HG02763 (cell line): ENCODE measurements at regions not wholly inside any gene's neighbourhood (a gene's known extent, or its start where the extent isn't known, plus 50 kb on each side); places are given as distances from the start of the nearest gene placed in this dataset.
"Not testable (repeated sequence)": the region's sequence is repeated elsewhere in the genome, so short reads cannot be mapped to it uniquely, and the experiment has no call there.

Experiments
- ATAC-seq: cut with Tn5 transposase; IDR thresholded peaks from one replicate; pipeline ENCODE4 v1.9.1; 2021; ENCODE audit warnings: mild to moderate bottlenecking, moderate library complexity; ENCODE audit not compliant: unreplicated experiment

DNA sequence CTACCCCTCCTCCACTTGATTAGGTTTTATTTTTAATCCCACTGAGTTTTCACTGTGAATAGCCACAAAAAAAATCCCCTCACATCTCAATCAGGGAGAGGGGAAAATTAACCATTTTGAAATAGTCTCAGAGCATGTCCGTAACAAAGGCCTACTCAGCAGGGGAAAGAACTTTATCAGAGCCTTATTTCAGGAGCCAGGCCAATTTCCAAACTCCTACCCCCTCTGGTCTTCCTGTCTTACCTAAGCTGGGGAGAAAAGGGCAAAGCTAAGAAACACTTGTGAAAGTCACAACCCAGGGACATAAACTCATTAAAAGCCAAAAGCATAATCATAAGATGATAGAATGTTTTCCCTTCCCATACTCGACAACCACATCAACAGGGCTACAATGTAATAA, 260.3 kb upstream of the DIO3 start:
- ATAC-seq = no peak

DNA sequence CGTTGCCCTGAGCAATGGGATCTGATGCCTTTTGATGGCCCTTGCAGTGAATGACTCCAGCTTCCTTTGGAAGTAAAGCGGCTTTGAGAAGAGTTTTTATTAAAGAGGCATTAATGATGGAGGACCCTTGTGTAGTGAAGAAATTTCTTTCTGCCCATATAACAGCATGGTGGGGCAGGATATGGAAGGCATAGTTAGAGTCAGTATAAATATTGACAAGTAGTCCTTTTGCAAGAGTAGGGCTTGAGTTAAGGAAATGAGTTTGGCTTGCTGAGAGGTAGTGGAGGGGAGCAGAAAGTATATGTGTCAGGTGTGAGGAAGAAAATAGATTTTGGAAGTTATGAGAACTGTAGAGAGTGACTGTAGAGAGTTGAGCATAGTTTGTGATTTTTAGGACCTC, 254.1 kb upstream of the DIO3 start:
- ATAC-seq = not testable (repeated sequence)

DNA sequence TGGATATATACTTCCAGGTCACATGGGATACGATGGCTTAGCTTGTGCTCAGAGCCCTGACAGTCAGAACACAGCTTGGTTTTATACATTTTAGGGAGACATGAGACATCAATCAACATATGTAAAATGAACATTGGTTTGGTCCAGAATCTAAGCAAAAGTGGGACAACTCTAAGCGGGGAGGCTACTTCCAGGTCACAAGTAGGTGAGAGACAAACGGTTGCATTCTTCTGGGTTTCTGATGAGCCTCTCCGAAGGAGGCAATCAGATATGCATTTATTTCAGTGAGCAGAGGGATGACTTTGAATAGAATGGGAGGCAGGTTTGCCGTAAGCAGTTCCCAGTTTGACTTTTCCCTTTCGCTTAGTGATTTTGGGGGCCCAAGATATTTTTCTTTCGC, 250.1 kb upstream of the DIO3 start:
- ATAC-seq = not testable (repeated sequence)

DNA sequence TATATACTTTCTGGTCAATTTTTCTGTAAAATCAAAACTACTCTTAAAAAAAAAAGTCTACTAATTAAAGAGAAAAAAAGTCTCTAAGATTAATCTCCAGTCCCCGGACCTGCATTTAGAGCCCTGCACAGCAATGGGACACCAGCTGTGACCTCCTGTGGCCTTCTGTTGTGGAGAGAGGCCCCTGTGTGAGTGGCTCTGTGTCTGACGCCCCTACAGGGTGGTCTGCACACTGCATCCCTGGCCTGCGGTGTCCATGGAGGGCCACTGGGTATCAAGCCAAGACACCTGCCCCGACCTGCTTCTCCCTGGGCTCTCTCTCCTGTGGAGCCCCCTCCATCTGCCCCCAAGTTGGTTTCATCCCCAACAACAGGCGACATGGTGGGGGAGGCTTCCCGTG, 248.0 kb upstream of the DIO3 start:
- ATAC-seq = no peak

DNA sequence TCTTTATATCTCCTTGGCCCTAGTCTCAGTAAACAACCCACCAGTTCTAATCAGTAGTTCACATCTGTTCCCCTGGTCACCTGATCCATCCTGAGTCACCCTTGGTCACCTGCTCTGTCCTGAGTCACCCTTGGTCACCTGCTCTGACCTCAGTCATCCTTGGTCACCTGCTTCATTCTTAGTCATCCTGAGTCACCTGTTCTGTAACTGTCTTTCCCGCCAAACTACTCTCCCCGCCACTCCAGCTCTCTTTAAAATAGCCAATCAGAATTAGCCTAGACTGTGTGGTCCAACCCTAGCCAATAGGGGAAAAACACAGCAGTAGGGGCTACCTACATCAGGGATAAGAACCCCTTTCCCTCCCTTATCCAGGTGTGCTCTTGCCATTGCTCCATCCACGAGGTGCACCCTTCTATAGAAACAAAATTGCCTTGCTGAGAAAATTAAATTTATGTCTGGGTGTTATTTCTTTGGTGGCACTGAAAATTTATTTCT, 245.4 kb upstream of the DIO3 start:
- ATAC-seq = no peak

DNA sequence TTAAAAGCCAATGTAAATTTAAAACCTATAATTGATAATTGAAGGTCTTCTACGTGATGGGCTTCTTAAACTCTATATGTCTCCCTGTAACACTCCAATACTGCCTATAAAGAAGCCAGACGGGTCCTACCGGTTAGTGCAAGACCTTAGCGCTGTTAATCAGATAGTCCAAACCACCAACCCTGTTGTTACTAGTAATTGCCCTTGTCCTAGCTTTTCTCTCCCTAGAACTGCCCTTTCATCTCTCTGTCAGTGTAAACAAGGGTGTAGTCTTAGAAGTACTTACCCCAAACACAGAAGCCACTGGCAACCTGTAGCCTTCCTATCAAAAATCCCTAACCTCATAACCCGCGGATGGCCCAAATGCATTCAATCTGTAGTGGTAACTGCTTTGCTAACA, 243.0 kb upstream of the DIO3 start:
- no peak for ATAC-seq

DNA sequence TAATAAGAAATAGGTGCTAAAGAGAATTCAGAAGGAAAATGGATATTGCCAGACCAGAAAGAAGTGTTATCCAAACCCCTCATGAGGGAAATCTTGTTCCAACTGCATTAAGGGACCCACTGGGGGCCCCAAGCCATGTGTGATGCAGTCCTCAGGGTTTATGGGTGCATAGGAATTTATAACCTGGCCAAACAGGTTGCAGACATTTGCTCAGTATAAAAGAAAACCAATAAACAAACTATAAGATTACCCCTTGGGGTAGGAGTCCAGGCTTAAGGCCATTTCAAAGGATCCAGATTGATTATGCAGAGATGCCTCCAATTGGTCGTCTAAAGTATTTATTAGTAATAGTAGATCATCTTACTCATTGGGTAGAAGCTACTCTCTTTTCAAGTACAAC, 240.9 kb upstream of the DIO3 start:
- no peak for ATAC-seq

DNA sequence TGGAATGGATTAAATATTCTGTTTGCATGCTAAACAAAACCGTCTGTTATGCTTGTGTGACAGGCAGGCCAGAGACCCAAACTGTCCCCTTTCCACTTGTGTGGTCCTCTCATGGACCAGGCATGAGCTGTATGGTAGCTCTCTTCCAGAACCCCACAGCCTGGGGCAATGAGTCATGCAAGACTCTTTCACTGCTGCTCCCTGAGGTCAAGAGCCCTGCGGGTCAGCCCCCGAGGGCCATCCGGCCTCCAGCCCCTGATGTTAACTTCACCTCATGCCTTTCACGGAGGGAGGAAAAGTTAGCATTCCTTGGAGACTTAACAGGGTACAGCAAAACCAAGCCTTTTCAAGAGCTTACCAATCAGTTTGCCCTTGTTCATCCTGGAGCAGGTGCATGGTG, 239.1 kb upstream of the DIO3 start:
- ATAC-seq = no peak

DNA sequence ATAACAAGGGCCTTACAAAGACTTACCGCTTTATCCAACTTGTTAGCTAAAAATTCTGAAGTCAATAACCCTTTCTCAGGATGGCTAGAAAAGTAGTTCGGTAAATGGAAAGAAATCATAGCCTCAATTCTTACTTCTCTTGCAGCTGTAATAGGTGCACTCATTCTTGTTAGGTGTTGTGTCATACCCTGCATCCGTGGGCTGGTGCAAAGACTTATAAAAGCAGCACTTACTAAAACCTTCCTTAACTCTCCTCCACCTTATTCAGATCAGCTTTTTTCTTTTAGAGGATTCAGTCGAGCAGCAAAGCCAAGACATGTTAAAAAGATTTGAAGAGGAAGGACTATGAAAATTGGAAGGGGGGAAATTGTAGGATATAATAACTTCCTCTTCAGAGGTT, 238.2 kb upstream of the DIO3 start:
- no peak for ATAC-seq

DNA sequence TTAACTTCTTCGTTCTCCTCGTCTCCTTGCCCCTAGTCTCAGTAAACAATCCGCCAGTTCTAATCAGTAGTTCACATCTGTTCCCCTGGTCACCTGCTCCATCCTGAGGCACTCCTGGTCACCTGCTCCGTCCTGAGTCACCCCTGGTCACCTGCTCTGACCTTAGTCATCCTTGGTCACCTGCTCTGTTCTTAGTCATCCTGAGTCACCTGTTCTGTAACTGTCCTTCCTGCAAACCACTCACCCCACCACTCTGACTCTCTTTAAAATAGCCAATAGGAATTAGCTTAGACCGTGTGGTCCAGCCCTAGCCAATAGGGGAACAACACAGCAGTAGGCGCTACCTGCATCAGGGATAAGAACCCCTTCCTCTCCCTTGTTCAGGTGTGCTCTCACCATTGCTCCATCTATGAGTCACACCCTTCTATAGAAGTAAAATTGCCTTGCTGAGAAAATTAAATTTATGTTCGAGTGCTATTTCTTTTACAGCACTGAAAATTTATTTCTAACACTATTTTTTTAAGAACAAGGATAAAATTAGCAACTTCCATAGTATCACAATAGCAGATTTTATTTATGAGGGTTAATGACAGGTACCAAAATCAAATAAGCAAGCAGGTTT, 237.6 kb upstream of the DIO3 start:
- not testable (repeated sequence) for ATAC-seq

DNA sequence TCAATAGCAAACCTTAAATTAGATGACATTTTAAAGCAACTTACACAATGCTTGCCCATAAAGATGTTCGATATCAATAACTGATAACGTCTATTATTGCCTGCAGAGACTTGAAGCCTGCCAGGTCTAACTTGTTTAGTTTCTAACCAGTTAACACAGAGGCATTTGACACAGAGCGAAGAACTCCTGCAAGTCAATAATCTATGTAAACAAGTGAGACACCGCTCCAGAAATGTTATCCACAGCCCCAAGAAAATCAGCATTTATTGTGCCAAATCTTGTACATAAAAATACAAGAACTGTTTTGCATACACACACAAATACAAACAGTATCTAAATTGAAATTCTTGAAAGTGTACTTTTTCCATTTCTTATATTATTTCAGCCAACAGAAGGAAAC, 236.0 kb upstream of the DIO3 start:
- no peak for ATAC-seq

DNA sequence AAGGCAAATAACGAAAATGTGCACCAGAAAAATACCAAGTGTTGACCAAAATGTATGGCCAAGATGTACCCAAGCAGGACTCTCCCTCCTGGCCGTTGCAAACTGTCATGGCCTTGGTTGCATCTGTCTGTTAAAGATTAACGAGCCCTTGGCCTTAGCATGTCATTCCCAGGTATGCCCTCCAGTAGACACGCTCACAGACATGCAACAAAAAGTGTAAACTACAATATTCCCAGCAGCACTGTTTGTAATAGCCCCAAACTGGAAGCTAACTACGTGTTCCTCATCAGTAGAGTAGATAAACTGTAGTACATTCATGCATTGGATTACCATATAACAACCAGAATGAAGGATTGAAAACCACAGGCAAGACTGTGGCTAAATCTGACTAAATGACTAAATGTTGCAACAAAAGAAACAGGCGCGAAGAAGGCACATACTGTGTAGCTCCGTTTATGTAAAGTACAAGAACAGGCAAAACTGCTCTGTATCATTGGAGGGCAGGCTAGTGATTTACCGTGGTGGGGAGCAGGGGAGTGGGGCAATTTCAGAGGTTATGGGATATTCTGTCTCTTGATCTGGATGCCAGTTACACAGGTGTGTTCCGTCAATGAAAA, 232.8 kb upstream of the DIO3 start:
- no peak for ATAC-seq

DNA sequence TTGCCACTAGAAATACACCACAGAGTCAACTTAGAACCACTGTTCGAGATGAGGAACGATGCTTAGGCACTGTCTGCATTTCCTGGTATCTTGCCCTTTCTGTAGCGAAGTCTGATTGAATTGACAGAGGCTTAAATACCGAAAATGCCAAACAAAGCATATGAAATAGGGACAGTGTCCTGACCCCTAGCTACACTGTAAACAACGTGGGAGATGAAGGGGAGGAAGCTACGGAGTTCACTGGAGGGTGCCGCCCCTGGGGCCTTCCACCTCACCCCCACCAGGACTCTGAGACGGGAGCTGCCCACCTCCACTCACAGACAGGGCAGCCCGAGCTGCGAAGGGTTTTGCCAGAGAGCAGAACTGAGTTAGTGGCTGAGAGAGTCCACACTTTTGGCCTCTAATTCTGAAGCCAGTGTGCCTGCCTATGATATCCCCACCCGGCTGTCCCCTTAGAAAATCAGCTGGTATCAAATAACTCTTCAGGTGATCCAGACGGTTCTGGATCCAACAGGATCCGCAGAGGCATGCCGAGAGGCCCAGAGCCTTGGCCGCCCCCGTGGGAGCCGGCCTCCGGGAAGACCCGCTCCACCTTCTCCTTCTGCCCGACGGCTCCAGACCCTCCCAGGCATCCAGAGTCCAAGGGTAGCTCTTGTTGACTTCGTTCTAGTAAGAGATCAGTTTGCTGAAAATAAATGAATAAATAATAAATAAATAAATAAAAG, 230.7 kb upstream of the DIO3 start:
- no peak for ATAC-seq

DNA sequence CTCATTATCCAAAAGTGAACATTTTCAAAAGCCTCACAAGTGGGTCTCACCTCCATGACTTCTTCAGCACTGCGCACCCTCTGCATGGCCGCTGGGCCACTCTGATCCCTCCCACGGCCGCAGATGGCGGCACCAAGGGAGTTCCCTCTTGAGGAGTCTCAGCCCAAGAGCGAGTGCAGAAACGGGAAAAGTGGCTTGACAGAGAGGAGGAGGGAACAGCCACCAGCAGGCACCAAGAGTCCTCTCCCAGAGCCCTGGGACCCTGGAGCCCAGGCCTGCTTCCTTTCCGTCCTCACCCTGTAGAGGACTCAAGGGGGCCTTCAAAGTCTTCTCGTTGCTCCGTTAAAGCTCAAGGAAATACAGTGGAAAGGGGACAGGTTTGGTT, 230.2 kb upstream of the DIO3 start:
- no peak for ATAC-seq

DNA sequence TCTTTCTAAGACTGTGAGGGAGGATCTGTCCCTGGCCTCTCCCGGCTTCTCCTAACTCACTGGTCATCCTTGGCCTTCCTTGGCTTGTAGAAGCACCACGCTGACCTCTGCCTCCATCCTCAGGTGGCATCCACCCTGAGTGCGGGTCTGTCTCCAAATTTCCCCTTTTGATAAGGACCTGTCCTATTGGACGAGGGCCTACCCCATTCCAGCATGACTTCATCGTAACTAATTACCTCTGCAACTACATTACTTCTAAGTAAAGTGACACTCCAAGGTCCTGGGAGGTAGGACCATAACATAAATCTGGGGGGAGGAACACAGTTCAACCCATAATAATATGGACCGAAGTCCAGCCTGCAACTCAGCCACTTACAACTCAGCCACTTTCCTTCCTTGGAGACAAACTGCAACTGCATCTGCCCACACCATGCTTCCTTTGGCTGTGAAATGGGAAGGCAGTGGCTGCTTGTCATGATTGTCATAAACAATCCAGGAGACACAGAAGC, 229.6 kb upstream of the DIO3 start:
- no peak for ATAC-seq

DNA sequence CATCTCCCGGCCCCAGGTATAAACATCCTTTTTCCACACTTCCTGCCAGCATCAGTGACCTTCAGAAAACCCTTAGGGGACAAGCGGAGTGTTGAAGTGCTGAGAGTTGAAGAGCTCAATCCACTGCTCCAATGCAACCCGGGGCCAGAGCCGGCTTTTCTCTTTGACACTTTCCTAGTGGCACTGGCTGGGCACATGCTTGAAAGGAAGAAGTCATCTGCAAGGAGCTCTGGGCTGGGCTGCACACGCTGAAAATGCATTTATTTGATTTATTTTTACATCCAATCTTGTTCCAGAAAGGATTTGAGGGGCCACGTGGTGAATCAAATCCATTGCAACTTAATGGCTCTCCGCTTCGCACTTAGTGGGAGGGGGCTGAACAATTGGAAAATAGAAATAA, 229.0 kb upstream of the DIO3 start:
- no peak for ATAC-seq

DNA sequence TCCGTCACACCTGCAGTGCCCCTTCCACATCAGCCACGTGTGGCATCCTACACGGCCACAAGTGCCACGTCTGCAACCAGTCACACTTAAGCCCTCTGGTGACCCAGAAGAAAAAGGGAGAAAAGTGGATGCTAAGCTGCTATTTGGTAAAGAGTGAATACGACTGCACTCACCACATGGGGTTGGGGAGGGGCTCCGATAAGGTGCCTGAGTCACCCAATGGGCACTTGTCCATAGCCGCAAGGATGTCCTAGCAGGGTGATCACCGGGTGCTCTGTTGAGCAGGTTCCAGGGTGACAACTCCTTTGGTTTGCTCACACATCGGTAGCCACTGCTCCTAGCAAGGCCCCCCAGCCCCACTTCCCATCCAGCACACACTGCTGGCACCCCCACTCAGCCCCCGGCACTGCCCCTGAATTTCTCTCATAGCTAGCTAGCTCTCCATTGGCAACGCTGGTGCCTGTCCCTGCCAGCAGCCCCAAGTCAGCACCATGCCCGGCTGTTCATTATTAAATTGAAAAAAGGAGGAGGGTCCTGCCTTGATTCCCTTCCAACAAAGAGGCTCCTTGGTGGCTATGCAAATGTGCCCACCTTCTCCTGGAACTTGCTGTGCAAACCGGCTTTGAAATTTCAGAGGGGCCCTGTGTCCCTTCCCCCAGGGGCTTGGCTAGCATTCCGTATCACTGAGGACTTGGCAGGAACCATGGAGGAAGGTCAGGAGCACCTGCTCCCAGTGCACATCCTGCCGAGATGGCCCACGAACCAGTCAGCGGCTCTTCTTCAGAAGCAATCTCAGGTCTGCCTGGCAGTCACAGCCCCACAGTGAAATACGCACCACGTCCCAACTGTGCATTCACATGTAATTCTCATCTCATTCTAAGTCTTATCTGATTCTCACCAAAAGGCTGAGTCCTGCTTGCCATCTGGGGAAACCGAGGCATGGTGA, 227.7 kb upstream of the DIO3 start:
- ATAC-seq = no peak

DNA sequence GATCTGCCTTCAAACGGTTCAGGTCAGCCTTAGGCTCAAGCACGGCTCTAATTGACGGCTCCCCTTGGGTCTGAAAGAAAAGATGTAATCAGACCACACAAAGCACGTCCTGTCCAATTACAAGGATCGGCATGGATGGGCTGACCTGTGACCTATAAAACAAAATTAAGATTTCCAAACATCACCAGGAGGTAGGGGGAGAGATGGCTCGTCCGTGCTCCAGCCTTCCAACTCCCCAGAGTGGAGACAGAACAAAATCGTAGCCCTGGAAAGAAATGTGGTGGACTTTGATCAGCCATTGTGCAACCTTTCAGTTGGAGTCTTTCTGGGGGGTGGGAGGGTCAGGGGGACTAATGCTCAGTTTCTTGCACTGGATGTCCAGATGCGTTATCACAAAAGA, 226.6 kb upstream of the DIO3 start:
- ATAC-seq = no peak

DNA sequence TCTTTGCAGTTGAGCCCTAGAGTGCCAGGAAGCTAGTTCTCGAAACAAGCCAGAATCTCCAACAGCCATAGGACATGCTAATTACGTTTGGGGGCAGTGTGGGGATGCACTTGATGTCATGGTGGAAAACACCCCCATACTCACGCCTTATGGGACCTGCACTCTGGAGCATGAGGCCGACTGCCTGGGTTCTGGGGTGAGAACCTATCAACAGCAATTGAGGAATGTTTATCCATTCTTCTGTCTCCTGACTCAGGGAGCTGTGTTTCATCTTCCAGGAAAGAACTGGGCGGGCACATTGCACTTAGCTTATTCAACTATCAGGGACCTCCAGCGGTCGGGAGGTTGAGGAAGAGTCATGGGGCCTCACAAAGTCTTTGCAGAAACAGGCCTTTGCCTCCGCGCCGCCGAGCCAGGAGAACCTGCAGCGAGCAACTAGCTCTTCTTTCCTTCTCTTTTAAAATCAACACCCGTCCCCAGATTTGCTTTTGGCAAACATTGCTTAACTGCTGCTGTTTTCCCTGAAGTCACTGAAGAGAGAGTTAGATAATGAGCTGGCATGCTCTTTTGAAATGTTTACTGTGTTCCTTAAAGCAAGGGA, 226.1 kb upstream of the DIO3 start:
- ATAC-seq = no peak

DNA sequence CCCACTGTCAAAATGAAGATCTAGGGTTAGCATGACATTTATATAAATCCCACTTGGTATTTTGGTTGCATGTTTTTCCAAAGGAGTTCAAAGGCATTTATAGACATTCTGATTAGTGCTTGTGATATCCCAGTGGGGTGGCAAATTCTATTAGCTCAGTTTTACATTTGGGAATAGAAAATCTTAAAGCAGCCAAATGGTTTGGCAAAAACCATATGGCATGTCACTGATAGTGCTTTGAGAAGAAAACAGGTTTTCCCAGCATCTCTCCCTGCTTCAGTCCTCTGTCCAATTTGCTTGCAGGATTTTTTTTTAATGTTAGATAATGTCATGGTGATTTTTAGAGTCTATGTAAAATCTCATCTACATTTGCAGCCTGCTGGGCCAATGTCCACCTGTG, 225.1 kb upstream of the DIO3 start:
- ATAC-seq = no peak

DNA sequence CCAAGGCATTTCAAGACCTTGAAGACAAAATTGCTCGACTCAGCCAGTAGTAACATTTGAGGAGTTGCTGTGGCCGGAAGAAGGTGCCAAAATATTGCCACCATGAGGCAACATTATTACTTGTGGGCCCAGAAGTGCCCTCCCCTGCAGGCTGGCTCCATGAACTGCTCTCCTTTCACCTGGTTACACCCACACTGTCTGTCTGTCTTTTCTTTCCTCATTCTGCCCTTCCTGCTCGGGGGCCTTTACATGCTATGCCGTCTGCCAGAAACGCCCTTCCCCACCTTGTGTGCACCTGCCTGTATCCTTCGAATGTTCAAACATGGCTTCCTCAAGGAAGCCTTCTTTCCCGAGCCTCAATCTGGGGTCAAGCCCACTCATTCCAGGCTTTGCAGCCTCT, 224.2 kb upstream of the DIO3 start:
- no peak for ATAC-seq
